MM.1S (cell line): ENCODE measurements at regions not wholly inside any gene's neighbourhood (a gene's known extent, or its start where the extent isn't known, plus 50 kb on each side); places are given as distances from the start of the nearest gene placed in this dataset.

ENCODE experiments used
- EZH2phosphoT487 ChIP-seq: fragments of 300-600 bp; sonication (generic); IDR thresholded peaks from 2 replicates; pipeline ENCODE4 v1.6.1; 2018; ENCODE audit warnings: antibody characterized with exemption, low read length
- TF ChIP-seq, protein P1 (sequence below): fragments of 300-600 bp; sonication (generic); IDR thresholded peaks from 2 replicates; pipeline ENCODE4 v1.5.1; 2016; ENCODE audit warnings: antibody characterized with exemption, low read length, mixed read lengths

DNA sequence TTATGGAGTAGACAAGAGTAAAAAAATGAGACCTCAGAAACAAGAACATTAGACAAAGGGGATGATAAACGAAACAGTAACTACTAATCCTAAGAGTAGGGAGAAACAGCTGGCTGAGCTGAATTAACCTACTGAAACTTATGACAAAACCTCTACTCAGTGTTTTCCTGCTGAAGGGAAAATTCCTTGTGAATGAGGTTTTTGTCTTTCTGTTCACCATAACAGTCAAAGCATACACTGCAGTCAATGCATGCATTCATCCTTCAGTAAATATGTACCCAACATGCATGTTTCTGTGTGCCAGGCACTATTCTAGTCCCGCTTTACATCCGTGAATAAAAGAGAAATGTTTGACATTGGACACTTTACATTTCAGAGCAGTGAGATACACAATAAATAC, 805.6 kb upstream of the KLHL29 start:
- TF ChIP-seq EZH2phosphoT487: no peak
- TF ChIP-seq, protein P1, sequence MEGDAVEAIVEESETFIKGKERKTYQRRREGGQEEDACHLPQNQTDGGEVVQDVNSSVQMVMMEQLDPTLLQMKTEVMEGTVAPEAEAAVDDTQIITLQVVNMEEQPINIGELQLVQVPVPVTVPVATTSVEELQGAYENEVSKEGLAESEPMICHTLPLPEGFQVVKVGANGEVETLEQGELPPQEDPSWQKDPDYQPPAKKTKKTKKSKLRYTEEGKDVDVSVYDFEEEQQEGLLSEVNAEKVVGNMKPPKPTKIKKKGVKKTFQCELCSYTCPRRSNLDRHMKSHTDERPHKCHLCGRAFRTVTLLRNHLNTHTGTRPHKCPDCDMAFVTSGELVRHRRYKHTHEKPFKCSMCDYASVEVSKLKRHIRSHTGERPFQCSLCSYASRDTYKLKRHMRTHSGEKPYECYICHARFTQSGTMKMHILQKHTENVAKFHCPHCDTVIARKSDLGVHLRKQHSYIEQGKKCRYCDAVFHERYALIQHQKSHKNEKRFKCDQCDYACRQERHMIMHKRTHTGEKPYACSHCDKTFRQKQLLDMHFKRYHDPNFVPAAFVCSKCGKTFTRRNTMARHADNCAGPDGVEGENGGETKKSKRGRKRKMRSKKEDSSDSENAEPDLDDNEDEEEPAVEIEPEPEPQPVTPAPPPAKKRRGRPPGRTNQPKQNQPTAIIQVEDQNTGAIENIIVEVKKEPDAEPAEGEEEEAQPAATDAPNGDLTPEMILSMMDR: no peak
